Left lung (tissue), 4 donors: ENCODE measurements at regions not wholly inside any gene's neighbourhood (a gene's known extent, or its start where the extent isn't known, plus 50 kb on each side); places are given as distances from the start of the nearest gene placed in this dataset.

Experiments used
- ATAC-seq: fragments of 200-7000 bp; cut with Tn5 transposase; one replicate; pipeline ENCODE4 v1.9.1; 2020; ENCODE audit warnings: moderate library complexity
- DNase-seq, 4 donors: peaks; one replicate each; pipeline ENCODE4 v3.0.0-alpha.2; 2013 to 2020
- H3K27ac ChIP-seq, 2 donors: fragments of 200-600 bp; sonication (generic) in 1 of 2; one replicate each; pipeline versions ENCODE4 v1.5.0 to v1.8.0; 2020 to 2021
- H3K27me3 ChIP-seq, 2 donors: fragments of 200-600 bp; sonication (generic) in 1 of 2; one replicate each; pipeline versions ENCODE4 v1.5.0 to v1.8.0; 2020 to 2021
- H3K36me3 ChIP-seq, 2 donors: fragments of 200-600 bp; sonication (generic) in 1 of 2; one replicate each; pipeline versions ENCODE4 v1.5.0 to v1.8.0; 2020 to 2021
- H3K4me1 ChIP-seq, 2 donors: fragments of 200-600 bp; one replicate each; pipeline ENCODE4 v1.8.0; 2021
- H3K4me3 ChIP-seq, 2 donors: fragments of 200-600 bp; sonication (generic) in 1 of 2; one replicate each; pipeline versions ENCODE4 v1.5.0 to v1.8.0; 2020 to 2021; ENCODE audit warnings: mild to moderate bottlenecking in 1 of 2
- H3K9me3 ChIP-seq, 2 donors: fragments of 200-600 bp; sonication (generic) in 1 of 2; one replicate each; pipeline versions ENCODE4 v1.5.0 to v1.8.0; 2020 to 2021
- intact Hi-C, 2 donors: fragments of 100-400 bp; cut with DNase I; formaldehyde crosslinking; loops; one replicate each; pipeline versions ENCODE4 v1.11.2 to v1.14.2; 2022
- TF ChIP-seq, protein P1 (sequence below), 2 donors: fragments of 200-600 bp; sonication (generic) in 1 of 2; IDR thresholded peaks; one replicate each; pipeline versions ENCODE4 v1.5.0 to v1.8.0; 2021; ENCODE audit warnings: antibody characterized with exemption in 2 of 2
- donor health status: DM: no; HTN: yes; CAD: no.
- donor health status: DM: no; HTN: no; CAD: no.

DNA sequence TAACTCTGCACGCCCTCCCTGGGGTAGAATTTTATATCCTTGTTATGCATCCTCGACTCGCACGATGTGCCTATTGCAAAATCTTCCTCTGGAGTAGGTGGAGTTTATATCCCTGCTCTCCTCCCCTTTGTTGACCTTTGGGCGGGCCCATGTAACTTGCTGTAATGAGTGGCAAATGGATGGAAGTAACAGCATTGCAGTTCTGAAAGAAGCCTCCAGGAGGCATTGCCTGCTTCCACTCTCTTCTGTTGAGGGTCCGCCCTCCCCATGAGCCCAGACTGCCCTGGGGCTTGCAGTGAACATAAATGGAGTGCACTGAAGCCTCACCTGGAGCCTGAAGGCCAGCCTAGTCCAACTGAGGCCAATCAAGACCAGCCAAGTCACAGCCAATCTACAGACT lies 62.2 kb upstream of the GRIK3 start:
- ATAC-seq (no peak), DNase-seq (no peak)
- Histone ChIP-seq H3K4me1 (no peaks in the 10 kb centered on the region), H3K4me3 (no peak overlapping the region), H3K27me3 (peaks cover 0 to 54% of the 10 kb centered on the region in 2 donors), H3K36me3 (no peaks in the 10 kb centered on the region), H3K9me3 (no peaks in the 10 kb centered on the region), H3K27ac (no peak overlapping the region)
- intact Hi-C loops, result no loop called here
- TF ChIP-seq, protein P1, sequence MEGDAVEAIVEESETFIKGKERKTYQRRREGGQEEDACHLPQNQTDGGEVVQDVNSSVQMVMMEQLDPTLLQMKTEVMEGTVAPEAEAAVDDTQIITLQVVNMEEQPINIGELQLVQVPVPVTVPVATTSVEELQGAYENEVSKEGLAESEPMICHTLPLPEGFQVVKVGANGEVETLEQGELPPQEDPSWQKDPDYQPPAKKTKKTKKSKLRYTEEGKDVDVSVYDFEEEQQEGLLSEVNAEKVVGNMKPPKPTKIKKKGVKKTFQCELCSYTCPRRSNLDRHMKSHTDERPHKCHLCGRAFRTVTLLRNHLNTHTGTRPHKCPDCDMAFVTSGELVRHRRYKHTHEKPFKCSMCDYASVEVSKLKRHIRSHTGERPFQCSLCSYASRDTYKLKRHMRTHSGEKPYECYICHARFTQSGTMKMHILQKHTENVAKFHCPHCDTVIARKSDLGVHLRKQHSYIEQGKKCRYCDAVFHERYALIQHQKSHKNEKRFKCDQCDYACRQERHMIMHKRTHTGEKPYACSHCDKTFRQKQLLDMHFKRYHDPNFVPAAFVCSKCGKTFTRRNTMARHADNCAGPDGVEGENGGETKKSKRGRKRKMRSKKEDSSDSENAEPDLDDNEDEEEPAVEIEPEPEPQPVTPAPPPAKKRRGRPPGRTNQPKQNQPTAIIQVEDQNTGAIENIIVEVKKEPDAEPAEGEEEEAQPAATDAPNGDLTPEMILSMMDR (IDR thresholded peaks at IDR 0.05), result no peak

DNA sequence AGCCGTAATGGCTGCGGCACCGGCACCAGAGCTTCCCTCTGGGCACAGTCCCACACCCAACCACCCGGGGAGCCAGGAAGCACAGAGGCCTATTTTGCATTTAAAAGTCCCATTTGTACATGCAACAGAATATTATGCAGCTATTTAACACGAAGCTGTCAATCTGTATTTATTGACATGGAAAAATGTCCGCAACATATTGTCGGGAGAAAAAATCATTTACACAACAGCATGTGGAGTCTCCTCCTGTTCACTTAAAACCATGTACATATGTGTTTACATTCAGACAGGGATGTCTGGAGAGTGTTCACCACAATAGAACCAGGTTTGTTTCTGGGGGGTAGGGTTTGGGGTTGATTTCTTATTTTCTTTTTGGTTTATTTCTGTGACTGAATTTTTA lies 63.4 kb upstream of the GRIK3 start:
- Histone ChIP-seq H3K4me3 (no peak overlapping the region), H3K4me1 (no peaks in the 10 kb centered on the region), H3K36me3 (no peaks in the 10 kb centered on the region), H3K27me3 (peaks cover 0 to 48% of the 10 kb centered on the region in 2 donors), H3K27ac (no peak overlapping the region), H3K9me3 (no peaks in the 10 kb centered on the region)
- intact Hi-C loops, result no loop called here
- TF ChIP-seq, protein P1 (IDR thresholded peaks at IDR 0.05), result no peak
- DNase-seq, result no peak
- ATAC-seq, result no peak

- intact Hi-C loops, result no loop called here
- Histone ChIP-seq H3K27me3 (peaks cover 0 to 43% of the 10 kb centered on the region in 2 donors), H3K4me3 (no peak overlapping the region), H3K9me3 (no peaks in the 10 kb centered on the region), H3K27ac (no peak overlapping the region), H3K36me3 (no peaks in the 10 kb centered on the region), H3K4me1 (no peaks in the 10 kb centered on the region)
- TF ChIP-seq, protein P1 (IDR thresholded peaks at IDR 0.05), result no peak
- no peak for ATAC-seq
- DNase-seq, result no peak
These were observed 63.9 kb upstream of the GRIK3 start for GRCh38 chr1:37098237-37098636.

- TF ChIP-seq, protein P1 (IDR thresholded peaks at IDR 0.05), result no peak
- DNase-seq (no peak), ATAC-seq (no peak)
- no peaks in the 10 kb centered on the region for H3K36me3 ChIP-seq
- H3K9me3 ChIP-seq, result no peaks in the 10 kb centered on the region
- no peak overlapping the region for H3K27ac ChIP-seq
- H3K4me3 ChIP-seq, result no peak overlapping the region
- H3K4me1 ChIP-seq, result no peaks in the 10 kb centered on the region
- intact Hi-C loops, result no loop called here
- peaks cover 0 to 22% of the 10 kb centered on the region in 2 donors for H3K27me3 ChIP-seq
These were observed 66.0 kb upstream of the GRIK3 start for GRCh38 chr1:37100310-37100709.

GRCh38 chr1:37102656-37103382 lies 68.5 kb upstream of the GRIK3 start:
- intact Hi-C loops, result no loop called here
- Histone ChIP-seq H3K4me1 (no peaks in the 10 kb centered on the region), H3K36me3 (no peaks in the 10 kb centered on the region), H3K4me3 (no peak overlapping the region), H3K9me3 (no peaks in the 10 kb centered on the region), H3K27me3 (peaks cover 0 to 9% of the 10 kb centered on the region in 2 donors), H3K27ac (no peak overlapping the region)
- no peak for ATAC-seq
- no peak for DNase-seq
- TF ChIP-seq, protein P1 (IDR thresholded peaks at IDR 0.05), result no peak
